ENCODE measurements at regions not wholly inside any gene's neighbourhood (a gene's known extent, or its start where the extent isn't known, plus 50 kb on each side); places are given as distances from the start of the nearest gene placed in this dataset.

- Mint-ChIP-seq H3K27ac (no peak overlapping the region), H3K36me3 (ENCODE audit: low read depth) (no peaks in the 10 kb centered on the region), H3K4me3 (no peak overlapping the region), H3K4me1 (peaks cover 14% of the 10 kb centered on the region), H3K27me3 (no peaks in the 10 kb centered on the region), H3K9me3 (peaks cover 6% of the 10 kb centered on the region)
- ChIA-PET POLR2A (no interaction called here), CTCF (interaction anchor here (2.2 kb wide), 1 partner anchor 10 kb away, joined by 7 read pairs; no protein-coding TSS in a partner anchor)
- DNase-seq, result no peak
Measured at GRCh38 chr1:221794079-221794670, 52.3 kb upstream of the DUSP10 start.

- Mint-ChIP-seq H3K9me3 (peaks cover 6% of the 10 kb centered on the region), H3K4me1 (peaks cover 14% of the 10 kb centered on the region), H3K36me3 (ENCODE audit: low read depth) (no peaks in the 10 kb centered on the region), H3K27me3 (no peaks in the 10 kb centered on the region), H3K27ac (no peak overlapping the region), H3K4me3 (no peak overlapping the region)
- POLR2A ChIA-PET, result no interaction called here
- CTCF ChIA-PET, result interaction anchor here (2.2 kb wide), 1 partner anchor 10 kb away, joined by 7 read pairs; no protein-coding TSS in a partner anchor
- no peak for DNase-seq
Measured at GRCh38 chr1:221793439-221794078, 51.7 kb upstream of the DUSP10 start.

- Mint-ChIP-seq H3K27me3 (no peaks in the 10 kb centered on the region), H3K9me3 (peaks cover 8% of the 10 kb centered on the region), H3K27ac (no peak overlapping the region), H3K36me3 (ENCODE audit: low read depth) (no peaks in the 10 kb centered on the region), H3K4me3 (no peak overlapping the region), H3K4me1 (peaks cover 14% of the 10 kb centered on the region)
- POLR2A ChIA-PET, result no interaction called here
- no peak for DNase-seq
- CTCF ChIA-PET, result no interaction called here
Measured at GRCh38 chr1:221791846-221792245, 50.0 kb upstream of the DUSP10 start.

All from activated CD4-positive, alpha-beta T cell treated with anti-CD3 and anti-CD28 coated beads, Interleukin-2, amount 10 ng/mL, durations not matched to agents 7 days and 5 days (primary cell).